SK-N-SH treated with all-trans-retinoic acid at 6 μM for 48 hours (cell line): ENCODE measurements at regions not wholly inside any gene's neighbourhood (a gene's known extent, or its start where the extent isn't known, plus 50 kb on each side); places are given as distances from the start of the nearest gene placed in this dataset.

Experiments used
- ARNTL ChIP-seq: fragments of 450-650 bp; formaldehyde crosslinking; IDR thresholded peaks from 2 replicates; pipeline ENCODE4 v1.5.0; 2020; ENCODE audit warnings: low read depth, mild to moderate bottlenecking, moderate library complexity, borderline replicate concordance
- BACH2 ChIP-seq: fragments of 250-450 bp; sonication (Bioruptor Pico); IDR thresholded peaks from 2 replicates; pipeline ENCODE4 v1.9.0; 2021; ENCODE audit warnings: mild to moderate bottlenecking, borderline replicate concordance
- CSDC2 ChIP-seq: fragments of 250-450 bp; sonication (Bioruptor Pico); IDR thresholded peaks from 2 replicates; pipeline ENCODE4 v1.5.0; 2020; ENCODE audit warnings: mild to moderate bottlenecking, moderate library complexity
- GLIS3 ChIP-seq: fragments of 250-450 bp; sonication (Bioruptor Pico); IDR thresholded peaks from 2 replicates; pipeline ENCODE4 v1.5.0; 2020; ENCODE audit warnings: mild to moderate bottlenecking, moderate library complexity
- OSR1 ChIP-seq: fragments of 250-450 bp; sonication (Bioruptor Pico); IDR thresholded peaks from 2 replicates; pipeline ENCODE4 v1.8.0; 2022; ENCODE audit warnings: moderate library complexity, mild to moderate bottlenecking, inconsistent platforms
- SNAI2 ChIP-seq: fragments of 250-450 bp; sonication (Bioruptor Pico); IDR thresholded peaks from 2 replicates; pipeline ENCODE4 v1.5.0; 2020; ENCODE audit warnings: mild to moderate bottlenecking, moderate library complexity
- ZFP3 ChIP-seq: fragments of 250-450 bp; sonication (Bioruptor Pico); IDR thresholded peaks from 2 replicates; pipeline ENCODE4 v1.5.0; 2020; ENCODE audit warnings: mild to moderate bottlenecking, moderate library complexity
- ZFP30 ChIP-seq: fragments of 450-650 bp; formaldehyde crosslinking; IDR thresholded peaks from 2 replicates; pipeline ENCODE4 v1.5.0; 2022; ENCODE audit warnings: mild to moderate bottlenecking, moderate library complexity
- ZNF565 ChIP-seq: fragments of 450-650 bp; formaldehyde crosslinking; conservative IDR thresholded peaks from 2 replicates; pipeline ENCODE4 v1.5.0; 2020; ENCODE audit warnings: low read depth, mild to moderate bottlenecking, moderate library complexity
- TF ChIP-seq, protein P1 (sequence below): fragments of 250-450 bp; sonication (Bioruptor Pico); IDR thresholded peaks from 2 replicates; pipeline ENCODE4 v1.8.0; 2021; ENCODE audit warnings: low read depth, mild to moderate bottlenecking, moderate library complexity, borderline replicate concordance
- TF ChIP-seq, protein P2 (sequence below): fragments of 250-450 bp; sonication (Bioruptor Pico); IDR thresholded peaks from 2 replicates; pipeline ENCODE4 v1.5.1; 2021; ENCODE audit warnings: mild to moderate bottlenecking, moderate library complexity
- TF ChIP-seq, protein P3 (sequence below): fragments of 250-450 bp; sonication (Bioruptor Pico); IDR thresholded peaks from 2 replicates; pipeline ENCODE4 v1.8.0; 2020; ENCODE audit warnings: mild to moderate bottlenecking, moderate library complexity, borderline replicate concordance
- TF ChIP-seq, protein P4 (sequence below): fragments of 250-450 bp; sonication (Bioruptor Pico); IDR thresholded peaks from 2 replicates; pipeline ENCODE4 v1.5.1; 2020; ENCODE audit warnings: low read depth, mild to moderate bottlenecking, moderate library complexity

DNA sequence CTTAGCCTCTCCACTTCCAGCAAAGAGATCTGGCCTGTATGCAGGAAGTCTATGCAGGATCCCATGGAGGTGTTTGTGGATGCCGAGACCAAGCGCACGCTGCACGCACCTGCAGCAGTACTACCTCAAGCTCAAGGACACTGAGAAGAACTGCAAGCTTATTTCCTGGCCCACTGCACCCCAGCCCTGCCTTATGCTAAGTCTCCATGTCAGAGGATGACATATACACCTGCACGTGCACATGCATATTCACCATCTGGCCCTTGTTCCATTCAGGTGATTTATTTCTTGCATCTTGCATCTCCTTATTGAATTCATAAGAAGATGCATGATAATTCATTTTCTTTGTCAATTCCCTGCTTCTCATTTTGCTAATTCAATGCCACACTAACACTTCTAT is 472.8 kb upstream of the SGCG start:
- TF ChIP-seq, protein P1, sequence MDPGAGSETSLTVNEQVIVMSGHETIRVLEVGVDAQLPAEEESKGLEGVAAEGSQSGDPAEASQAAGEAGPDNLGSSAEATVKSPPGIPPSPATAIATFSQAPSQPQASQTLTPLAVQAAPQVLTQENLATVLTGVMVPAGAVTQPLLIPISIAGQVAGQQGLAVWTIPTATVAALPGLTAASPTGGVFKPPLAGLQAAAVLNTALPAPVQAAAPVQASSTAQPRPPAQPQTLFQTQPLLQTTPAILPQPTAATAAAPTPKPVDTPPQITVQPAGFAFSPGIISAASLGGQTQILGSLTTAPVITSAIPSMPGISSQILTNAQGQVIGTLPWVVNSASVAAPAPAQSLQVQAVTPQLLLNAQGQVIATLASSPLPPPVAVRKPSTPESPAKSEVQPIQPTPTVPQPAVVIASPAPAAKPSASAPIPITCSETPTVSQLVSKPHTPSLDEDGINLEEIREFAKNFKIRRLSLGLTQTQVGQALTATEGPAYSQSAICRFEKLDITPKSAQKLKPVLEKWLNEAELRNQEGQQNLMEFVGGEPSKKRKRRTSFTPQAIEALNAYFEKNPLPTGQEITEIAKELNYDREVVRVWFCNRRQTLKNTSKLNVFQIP (CRISPR knock-in tag) = no peak
- TF ChIP-seq, protein P2, sequence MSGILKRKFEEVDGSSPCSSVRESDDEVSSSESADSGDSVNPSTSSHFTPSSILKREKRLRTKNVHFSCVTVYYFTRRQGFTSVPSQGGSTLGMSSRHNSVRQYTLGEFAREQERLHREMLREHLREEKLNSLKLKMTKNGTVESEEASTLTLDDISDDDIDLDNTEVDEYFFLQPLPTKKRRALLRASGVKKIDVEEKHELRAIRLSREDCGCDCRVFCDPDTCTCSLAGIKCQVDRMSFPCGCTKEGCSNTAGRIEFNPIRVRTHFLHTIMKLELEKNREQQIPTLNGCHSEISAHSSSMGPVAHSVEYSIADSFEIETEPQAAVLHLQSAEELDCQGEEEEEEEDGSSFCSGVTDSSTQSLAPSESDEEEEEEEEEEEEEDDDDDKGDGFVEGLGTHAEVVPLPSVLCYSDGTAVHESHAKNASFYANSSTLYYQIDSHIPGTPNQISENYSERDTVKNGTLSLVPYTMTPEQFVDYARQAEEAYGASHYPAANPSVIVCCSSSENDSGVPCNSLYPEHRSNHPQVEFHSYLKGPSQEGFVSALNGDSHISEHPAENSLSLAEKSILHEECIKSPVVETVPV (CRISPR knock-in tag) = no peak
- TF ChIP-seq, protein P3, sequence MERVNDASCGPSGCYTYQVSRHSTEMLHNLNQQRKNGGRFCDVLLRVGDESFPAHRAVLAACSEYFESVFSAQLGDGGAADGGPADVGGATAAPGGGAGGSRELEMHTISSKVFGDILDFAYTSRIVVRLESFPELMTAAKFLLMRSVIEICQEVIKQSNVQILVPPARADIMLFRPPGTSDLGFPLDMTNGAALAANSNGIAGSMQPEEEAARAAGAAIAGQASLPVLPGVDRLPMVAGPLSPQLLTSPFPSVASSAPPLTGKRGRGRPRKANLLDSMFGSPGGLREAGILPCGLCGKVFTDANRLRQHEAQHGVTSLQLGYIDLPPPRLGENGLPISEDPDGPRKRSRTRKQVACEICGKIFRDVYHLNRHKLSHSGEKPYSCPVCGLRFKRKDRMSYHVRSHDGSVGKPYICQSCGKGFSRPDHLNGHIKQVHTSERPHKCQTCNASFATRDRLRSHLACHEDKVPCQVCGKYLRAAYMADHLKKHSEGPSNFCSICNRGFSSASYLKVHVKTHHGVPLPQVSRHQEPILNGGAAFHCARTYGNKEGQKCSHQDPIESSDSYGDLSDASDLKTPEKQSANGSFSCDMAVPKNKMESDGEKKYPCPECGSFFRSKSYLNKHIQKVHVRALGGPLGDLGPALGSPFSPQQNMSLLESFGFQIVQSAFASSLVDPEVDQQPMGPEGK (CRISPR knock-in tag) = no peak
- TF ChIP-seq, protein P4, sequence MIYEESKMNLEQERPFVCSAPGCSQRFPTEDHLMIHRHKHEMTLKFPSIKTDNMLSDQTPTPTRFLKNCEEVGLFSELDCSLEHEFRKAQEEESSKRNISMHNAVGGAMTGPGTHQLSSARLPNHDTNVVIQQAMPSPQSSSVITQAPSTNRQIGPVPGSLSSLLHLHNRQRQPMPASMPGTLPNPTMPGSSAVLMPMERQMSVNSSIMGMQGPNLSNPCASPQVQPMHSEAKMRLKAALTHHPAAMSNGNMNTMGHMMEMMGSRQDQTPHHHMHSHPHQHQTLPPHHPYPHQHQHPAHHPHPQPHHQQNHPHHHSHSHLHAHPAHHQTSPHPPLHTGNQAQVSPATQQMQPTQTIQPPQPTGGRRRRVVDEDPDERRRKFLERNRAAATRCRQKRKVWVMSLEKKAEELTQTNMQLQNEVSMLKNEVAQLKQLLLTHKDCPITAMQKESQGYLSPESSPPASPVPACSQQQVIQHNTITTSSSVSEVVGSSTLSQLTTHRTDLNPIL (CRISPR knock-in tag) = no peak
- TF ChIP-seq OSR1 (CRISPR knock-in tag) (no peak), GLIS3 (no peak), ZFP30 (CRISPR knock-in tag) (no peak), ZNF565 (CRISPR knock-in tag) (no peak), BACH2 (no peak), SNAI2 (CRISPR knock-in tag) (no peak), ZFP3 (no peak), ARNTL (no peak), CSDC2 (CRISPR knock-in tag) (no peak)
